H1 (cell line): ENCODE measurements at regions not wholly inside any gene's neighbourhood (a gene's known extent, or its start where the extent isn't known, plus 50 kb on each side); places are given as distances from the start of the nearest gene placed in this dataset.

Experiments used
- CTCF ChIA-PET: fragments of 300-600 bp; sonication (Branson Sonifier 250); formaldehyde crosslinking; loops from one replicate; lab custom pipeline; 2021; ENCODE audit not compliant: partially characterized antibody; lab: Charles Lee
- POLR2A ChIA-PET: fragments of 300-600 bp; sonication (Branson Sonifier 250); formaldehyde crosslinking; loops from one replicate; lab custom pipeline; 2021; ENCODE audit warnings: inconsistent platforms; ENCODE audit not compliant: partially characterized antibody; lab: Charles Lee
- DNase-seq, 2 experiments: peaks; one replicate each; pipeline versions ENCODE4 v3.0.0 to v3.0.0-alpha.2; 2010 to 2022; ENCODE audit warnings: low spot score in 2 of 2, low read depth in 1 of 2, mixed read lengths in 1 of 2
- FAIRE-seq: peaks from 2 replicates; lab custom pipeline; 2011; peaks lifted over from hg19 to GRCh38; lab: Jason Lieb, UNC
- H2AFZ ChIP-seq: 2 replicates; pipeline ENCODE4 v1.8.1; 2012; ENCODE audit warnings: low read length, inconsistent platforms
- H2AK5ac ChIP-seq: 2 replicates; pipeline ENCODE4 v1.6.1; 2013; ENCODE audit warnings: low read depth, low read length
- H2BK120ac ChIP-seq: replicated peaks from 2 replicates; pipeline ENCODE3; 2013; ENCODE audit warnings: low read depth, low read length, inconsistent platforms
- H2BK12ac ChIP-seq: 2 replicates; pipeline ENCODE4 v1.6.1; 2013; ENCODE audit warnings: low read depth, low read length
- H2BK15ac ChIP-seq: 2 replicates; pipeline ENCODE4 v1.6.1; 2013; ENCODE audit warnings: low read length
- H2BK20ac ChIP-seq: 2 replicates; pipeline ENCODE4 v1.6.1; 2013; ENCODE audit warnings: low read length
- H2BK5ac ChIP-seq: 2 replicates; pipeline ENCODE4 v1.6.1; 2013; ENCODE audit warnings: low read depth, low read length
- H3K14ac ChIP-seq: 2 replicates; pipeline ENCODE4 v1.6.1; 2013; ENCODE audit warnings: inconsistent platforms; ENCODE audit not compliant: insufficient read length
- H3K18ac ChIP-seq: 2 replicates; pipeline ENCODE4 v1.6.1; 2013; ENCODE audit warnings: low read length; ENCODE audit errors: extremely low read depth
- H3K23ac ChIP-seq: 2 replicates; pipeline ENCODE4 v1.6.1; 2013; ENCODE audit warnings: inconsistent platforms; ENCODE audit not compliant: insufficient read length
- H3K23me2 ChIP-seq: 2 replicates; pipeline ENCODE4 v1.6.1; 2013; ENCODE audit warnings: low read depth, low read length
- H3K27ac ChIP-seq: 2 replicates; pipeline ENCODE4 v1.6.1; 2011; ENCODE audit warnings: low read depth, low read length, inconsistent platforms
- H3K27me3 ChIP-seq, 4 experiments: replicated peaks in 1 of 4; 1 replicate in 1 of 4; 2 replicates in 3 of 4; pipeline versions ENCODE4 v1.6.1 to v1.8.1; 2011 to 2013; ENCODE audit warnings: low read length in 3 of 4, mild to moderate bottlenecking in 3 of 4, inconsistent platforms in 2 of 4, mixed read lengths in 2 of 4, moderate library complexity in 1 of 4; ENCODE audit not compliant: control insufficient read depth in 3 of 4, insufficient read depth in 3 of 4; ENCODE audit errors: extremely low read depth in 1 of 4
- H3K36me3 ChIP-seq, 4 experiments: 2 replicates each; pipeline versions ENCODE4 v1.6.1 to v1.8.1; 2011 to 2013; ENCODE audit warnings: mild to moderate bottlenecking in 4 of 4, low read length in 3 of 4, moderate library complexity in 2 of 4, control low read depth in 1 of 4, inconsistent platforms in 1 of 4; ENCODE audit not compliant: insufficient read depth in 4 of 4, control insufficient read depth in 2 of 4
- H3K4ac ChIP-seq: replicated peaks from 2 replicates; pipeline ENCODE3; 2013; ENCODE audit warnings: low read length, low read depth, mixed read lengths, inconsistent platforms; ENCODE audit not compliant: insufficient read length
- H3K4me1 ChIP-seq, 4 experiments: replicated peaks in 1 of 4; 1 replicate in 1 of 4; 2 replicates in 3 of 4; pipeline versions ENCODE4 v1.6.1 to v1.8.1; 2011 to 2013; ENCODE audit warnings: low read length in 3 of 4, inconsistent platforms in 2 of 4, mixed read lengths in 1 of 4; ENCODE audit not compliant: insufficient read depth in 4 of 4, control insufficient read depth in 3 of 4
- H3K4me2 ChIP-seq, 2 experiments: 2 replicates each; pipeline versions ENCODE4 v1.6.1 to v1.8.1; 2011 to 2013; ENCODE audit warnings: low read depth in 2 of 2, low read length in 2 of 2, control low read depth in 1 of 2, inconsistent platforms in 1 of 2, mild to moderate bottlenecking in 1 of 2; ENCODE audit not compliant: insufficient read depth in 1 of 2
- H3K4me3 ChIP-seq, 4 experiments: fragments of 200-600, 300-600 bp in 1 of 4; sonication (generic), shearing (Covaris generic), sonication (Bioruptor Twin) in 1 of 4; 2 replicates each; pipeline versions ENCODE4 v1.5.1 to v1.8.1; 2011 to 2016; ENCODE audit warnings: low read length in 4 of 4, low read depth in 3 of 4, control low read depth in 2 of 4, inconsistent platforms in 2 of 4, mild to moderate bottlenecking in 2 of 4, mixed read lengths in 1 of 4, moderate library complexity in 1 of 4; ENCODE audit not compliant: insufficient read depth in 2 of 4; ENCODE audit errors: extremely low read depth in 1 of 4
- H3K56ac ChIP-seq: replicated peaks from 2 replicates; pipeline ENCODE3; 2013; ENCODE audit warnings: low read depth, mild to moderate bottlenecking, mixed read lengths, low read length, inconsistent platforms; ENCODE audit not compliant: insufficient read length
- H3K79me1 ChIP-seq: 2 replicates; pipeline ENCODE4 v1.6.1; 2013; ENCODE audit warnings: low read depth, low read length, control low read depth
- H3K79me2 ChIP-seq, 2 experiments: 2 replicates each; pipeline versions ENCODE4 v1.6.1 to v1.8.1; 2012 to 2013; ENCODE audit warnings: low read length in 2 of 2, mild to moderate bottlenecking in 2 of 2, inconsistent platforms in 1 of 2; ENCODE audit not compliant: insufficient read depth in 2 of 2, control insufficient read depth in 1 of 2
- H3K9ac ChIP-seq, 4 experiments: replicated peaks in 1 of 4; 1 replicate in 1 of 4; 2 replicates in 3 of 4; pipeline versions ENCODE4 v1.6.1 to v1.8.1; 2011 to 2013; ENCODE audit warnings: low read depth in 3 of 4, low read length in 3 of 4, control low read depth in 2 of 4, mild to moderate bottlenecking in 2 of 4, moderate library complexity in 2 of 4, inconsistent platforms in 1 of 4; ENCODE audit errors: extremely low read depth in 1 of 4
- H3K9me3 ChIP-seq, 2 experiments: 2 replicates each; pipeline versions ENCODE4 v1.6.1 to v1.8.1; 2012 to 2013; ENCODE audit warnings: mild to moderate bottlenecking in 2 of 2, moderate library complexity in 2 of 2, control low read depth in 1 of 2, inconsistent platforms in 1 of 2, low read depth in 1 of 2, low read length in 1 of 2, mixed read lengths in 1 of 2; ENCODE audit not compliant: insufficient read depth in 2 of 2
- H4K20me1 ChIP-seq, 2 experiments: replicated peaks in 1 of 2; 2 replicates each; pipeline versions ENCODE3 to v1.8.1; 2011 to 2013; ENCODE audit warnings: inconsistent platforms in 2 of 2, low read length in 2 of 2, mild to moderate bottlenecking in 1 of 2; ENCODE audit not compliant: insufficient read depth in 2 of 2, control insufficient read depth in 1 of 2
- H4K5ac ChIP-seq: 2 replicates; pipeline ENCODE4 v1.6.1; 2013; ENCODE audit warnings: low read length, low read depth, mixed read lengths, inconsistent platforms; ENCODE audit not compliant: insufficient read length
- H4K8ac ChIP-seq: 2 replicates; pipeline ENCODE4 v1.8.0; 2013; ENCODE audit warnings: mild to moderate bottlenecking, moderate library complexity, low read length, inconsistent platforms; ENCODE audit not compliant: insufficient read depth; ENCODE audit errors: extremely low read depth
- H4K91ac ChIP-seq: replicated peaks from 2 replicates; pipeline ENCODE3; 2013; ENCODE audit warnings: low read length, mixed read lengths, inconsistent platforms; ENCODE audit not compliant: insufficient read length
- JUND ChIP-seq: IDR thresholded peaks from 2 replicates; pipeline ENCODE4 v1.6.1; 2011; ENCODE audit warnings: mild to moderate bottlenecking, improper control_type of control experiment, low read length
- POLR2AphosphoS5 ChIP-seq: IDR thresholded peaks from 2 replicates; pipeline ENCODE4 v1.6.1; 2011; ENCODE audit warnings: low read depth, low read length
- SAP30 ChIP-seq: fragments of 300-600 bp; sonication (generic); IDR thresholded peaks from 2 replicates; pipeline ENCODE4 v1.7.1; 2012; ENCODE audit warnings: low read length, moderate library complexity, mild to moderate bottlenecking, inconsistent platforms; ENCODE audit not compliant: insufficient read depth, insufficient replicate concordance
- SIN3A ChIP-seq, 2 experiments: IDR thresholded peaks in 1 of 2; conservative IDR thresholded peaks in 1 of 2; 2 replicates each; pipeline ENCODE4 v1.6.1; 2011 to 2012; ENCODE audit warnings: low read length in 2 of 2, improper control_type of control experiment in 1 of 2, low read depth in 1 of 2, mild to moderate bottlenecking in 1 of 2
- SRF ChIP-seq: IDR thresholded peaks from 2 replicates; pipeline ENCODE4 v1.6.1; 2011; ENCODE audit warnings: mild to moderate bottlenecking, low read depth, low read length, moderate library complexity
- SUZ12 ChIP-seq: fragments of 200-600 bp; sonication (generic); IDR thresholded peaks from 2 replicates; pipeline ENCODE4 v1.6.1; 2012; ENCODE audit warnings: mild to moderate bottlenecking, inconsistent platforms, low read length, moderate library complexity, mixed read lengths

DNA sequence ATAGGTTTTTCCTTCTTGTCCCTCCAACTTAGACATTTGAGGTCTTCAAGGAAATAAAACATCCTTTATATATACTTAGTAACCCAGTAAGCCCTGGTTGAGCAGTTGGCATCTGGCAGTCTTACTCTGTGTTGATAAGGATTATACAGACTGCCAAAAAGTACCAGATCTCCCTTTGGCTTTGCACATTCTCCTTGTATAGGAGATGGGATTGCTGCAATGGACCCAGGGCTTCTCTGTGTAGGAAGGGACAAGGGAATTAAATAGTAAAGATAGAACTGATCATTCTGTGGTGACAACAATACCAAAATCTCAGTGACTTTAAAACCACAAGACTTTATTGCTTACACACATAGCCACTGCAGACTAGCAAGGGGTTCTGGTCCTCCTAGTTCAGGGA lies 180.1 kb upstream of the CCDC196 start:
- Histone ChIP-seq H3K4me1 (no peaks in the 10 kb centered on the region), H3K56ac (no peak overlapping the region), H3K27me3 (no peaks in the 10 kb centered on the region), H3K36me3 (no peaks in the 10 kb centered on the region), H2BK120ac (no peak overlapping the region), H3K79me2 (no peaks in the 10 kb centered on the region), H4K91ac (no peak overlapping the region), H2BK20ac (no peak overlapping the region), H3K9me3 (peaks cover 0 to 4% of the 10 kb centered on the region in 2 experiments; a peak in 2 of 4 replicates), H3K27ac (no peak overlapping the region), H3K4me2 (no peak overlapping the region), H3K23ac (no peak overlapping the region), H3K4me3 (no peak overlapping the region), H2AK5ac (no peak overlapping the region), H2BK15ac (no peak overlapping the region), H2AFZ (no peak overlapping the region), H2BK12ac (no peak overlapping the region), H3K9ac (no peak overlapping the region), H4K20me1 (no peaks in the 10 kb centered on the region), H4K8ac (no peak overlapping the region), H3K14ac (no peak overlapping the region), H4K5ac (no peak overlapping the region), H3K79me1 (no peaks in the 10 kb centered on the region), H3K23me2 (no peaks in the 10 kb centered on the region), H3K4ac (no peak overlapping the region), H2BK5ac (no peak overlapping the region), H3K18ac (no peak overlapping the region)
- FAIRE-seq (no peak), DNase-seq (no peak)
- TF ChIP-seq SUZ12 (no peak), POLR2AphosphoS5 (no peak), SAP30 (no peak), JUND (no peak), SRF (no peak), SIN3A (conservative IDR thresholded peaks at IDR 0.05 in 1 of 2, IDR thresholded peaks at IDR 0.05 in 1 of 2; ENCODE audit: low read depth in 1 of 2, low read length in 2 of 2) (no peak)
- POLR2A ChIA-PET: no interaction called here
- CTCF ChIA-PET: no interaction called here
